ENCODE measurements at regions not wholly inside any gene's neighbourhood (a gene's known extent, or its start where the extent isn't known, plus 50 kb on each side); places are given as distances from the start of the nearest gene placed in this dataset.
"Not testable (repeated sequence)": the region's sequence is repeated elsewhere in the genome, so short reads cannot be mapped to it uniquely, and the experiment has no call there.

DNA sequence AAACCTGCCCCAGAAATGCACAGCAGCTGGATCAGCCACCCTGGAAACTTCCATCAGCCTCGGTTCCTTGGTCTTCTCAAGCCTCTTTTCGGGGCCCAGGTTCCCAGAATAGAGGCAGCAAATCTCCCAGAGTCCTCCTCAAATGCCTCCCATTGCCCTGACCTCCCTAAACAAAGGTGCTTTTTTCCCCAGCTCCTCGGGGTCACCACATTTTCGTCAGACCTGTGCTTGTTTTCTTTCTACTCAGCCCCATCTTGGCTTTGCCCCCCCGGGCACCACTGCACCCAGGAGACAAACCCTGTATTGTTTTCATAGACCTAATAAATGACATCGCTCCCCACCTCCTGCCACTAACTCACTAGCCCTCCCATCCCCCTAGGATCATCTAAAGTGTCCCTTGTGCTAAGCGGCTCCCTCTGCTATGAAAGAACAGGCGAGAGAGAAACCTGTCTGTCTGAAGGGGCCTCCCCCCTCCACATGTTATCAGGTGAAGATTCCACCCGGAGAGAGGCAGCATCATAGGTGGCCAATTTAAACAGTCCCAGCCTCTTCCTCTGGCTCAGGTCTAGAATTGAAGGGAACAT, 451.1 kb downstream of the SOX9 start:
- Mint-ChIP-seq H3K9me3 (no peaks in the 10 kb centered on the region), H3K36me3 (ENCODE audit: low read depth) (no peaks in the 10 kb centered on the region), H3K4me1 (peaks cover 48% of the 10 kb centered on the region), H3K27me3 (ENCODE audit: insufficient read depth) (peaks cover 13% of the 10 kb centered on the region), H3K4me3 (no peak overlapping the region), H3K27ac (no peak overlapping the region)
- H3K27ac ChIP-seq (ENCODE audit: low read depth, low read length) = no peak overlapping the region
- H3K9ac ChIP-seq (ENCODE audit: extremely low read depth, low read length, poor library complexity, severe bottlenecking) = no peak overlapping the region
- H3K4me3 ChIP-seq (ENCODE audit: low read length) = no peak overlapping the region
- no peaks in the 10 kb centered on the region for H3K27me3 ChIP-seq (ENCODE audit: control insufficient read depth, insufficient read depth, low read length, poor library complexity, severe bottlenecking)
- TF ChIP-seq, protein P1, sequence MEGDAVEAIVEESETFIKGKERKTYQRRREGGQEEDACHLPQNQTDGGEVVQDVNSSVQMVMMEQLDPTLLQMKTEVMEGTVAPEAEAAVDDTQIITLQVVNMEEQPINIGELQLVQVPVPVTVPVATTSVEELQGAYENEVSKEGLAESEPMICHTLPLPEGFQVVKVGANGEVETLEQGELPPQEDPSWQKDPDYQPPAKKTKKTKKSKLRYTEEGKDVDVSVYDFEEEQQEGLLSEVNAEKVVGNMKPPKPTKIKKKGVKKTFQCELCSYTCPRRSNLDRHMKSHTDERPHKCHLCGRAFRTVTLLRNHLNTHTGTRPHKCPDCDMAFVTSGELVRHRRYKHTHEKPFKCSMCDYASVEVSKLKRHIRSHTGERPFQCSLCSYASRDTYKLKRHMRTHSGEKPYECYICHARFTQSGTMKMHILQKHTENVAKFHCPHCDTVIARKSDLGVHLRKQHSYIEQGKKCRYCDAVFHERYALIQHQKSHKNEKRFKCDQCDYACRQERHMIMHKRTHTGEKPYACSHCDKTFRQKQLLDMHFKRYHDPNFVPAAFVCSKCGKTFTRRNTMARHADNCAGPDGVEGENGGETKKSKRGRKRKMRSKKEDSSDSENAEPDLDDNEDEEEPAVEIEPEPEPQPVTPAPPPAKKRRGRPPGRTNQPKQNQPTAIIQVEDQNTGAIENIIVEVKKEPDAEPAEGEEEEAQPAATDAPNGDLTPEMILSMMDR (conservative IDR thresholded peaks at IDR 0.05) = no peak
- H3K9me3 ChIP-seq (ENCODE audit: control insufficient read depth, low read length) = no peaks in the 10 kb centered on the region
- WGBS, 2 experiments (ENCODE audit: insufficient coverage in 1 of 2, insufficient read length in 1 of 2) = 74 to 91% methylated on average over 5 to 9 of the region's 9 CpGs
- peaks cover 23% of the 10 kb centered on the region for H3K4me1 ChIP-seq (ENCODE audit: control insufficient read depth, insufficient read depth, low read length)
- H3K36me3 ChIP-seq (ENCODE audit: control insufficient read depth, insufficient read depth, low read length) = no peaks in the 10 kb centered on the region
- DNase-seq = no peak

DNA sequence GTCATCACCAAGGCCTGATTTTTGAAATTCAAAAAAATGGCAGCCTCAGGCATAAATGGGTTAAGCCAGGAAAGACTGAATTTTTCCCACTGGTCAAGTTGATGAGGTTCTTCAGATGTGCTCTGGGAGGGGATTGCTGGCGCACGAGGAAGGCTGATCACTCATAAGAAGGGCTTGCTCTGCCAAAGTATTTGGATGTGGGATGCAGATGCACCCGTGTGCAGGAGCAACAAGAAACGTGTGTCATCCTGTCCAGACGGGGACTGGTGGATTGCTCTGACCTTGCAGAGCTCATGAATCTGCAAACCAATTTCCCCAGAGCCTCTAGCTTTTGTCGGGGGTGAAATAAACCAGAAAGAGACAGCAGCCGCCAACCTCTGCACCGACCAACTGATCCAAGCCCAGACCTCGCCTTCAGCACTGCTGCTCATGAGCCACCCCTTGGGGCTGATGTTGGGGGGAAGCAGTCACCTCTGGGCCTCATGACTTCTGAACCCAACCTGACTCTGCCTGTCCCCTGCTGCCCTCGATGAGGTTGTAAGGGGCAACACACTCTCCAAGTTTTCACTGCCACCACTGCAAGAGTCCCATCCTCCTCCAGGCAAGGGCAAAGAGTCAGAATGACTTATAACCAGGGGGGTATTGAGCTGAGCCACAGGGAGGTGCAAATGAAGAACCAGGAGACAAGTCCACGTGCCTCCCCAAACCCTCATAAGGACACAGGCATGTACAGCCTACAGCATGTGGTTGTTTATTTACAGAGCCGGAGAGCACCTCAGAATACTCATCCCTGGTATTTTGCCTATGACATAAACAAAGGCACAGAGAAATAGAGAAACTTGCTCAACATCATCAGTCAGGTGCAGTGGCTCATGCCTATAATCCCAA, 452.0 kb downstream of the SOX9 start:
- 88 to 89% methylated on average over 7 to 12 of the region's 12 CpGs for WGBS, 2 experiments (ENCODE audit: insufficient coverage in 1 of 2, insufficient read length in 1 of 2)
- H3K27ac Mint-ChIP-seq = no peak overlapping the region
- no peak overlapping the region for H3K4me3 Mint-ChIP-seq
- H3K27me3 Mint-ChIP-seq (ENCODE audit: insufficient read depth) = peaks cover 13% of the 10 kb centered on the region
- H3K9ac ChIP-seq (ENCODE audit: extremely low read depth, low read length, poor library complexity, severe bottlenecking) = no peak overlapping the region
- H3K9me3 ChIP-seq (ENCODE audit: control insufficient read depth, low read length) = no peaks in the 10 kb centered on the region
- H3K36me3 Mint-ChIP-seq (ENCODE audit: low read depth) = no peaks in the 10 kb centered on the region
- no peaks in the 10 kb centered on the region for H3K27me3 ChIP-seq (ENCODE audit: control insufficient read depth, insufficient read depth, low read length, poor library complexity, severe bottlenecking)
- peaks cover 27% of the 10 kb centered on the region for H3K4me1 ChIP-seq (ENCODE audit: control insufficient read depth, insufficient read depth, low read length)
- H3K4me1 Mint-ChIP-seq = peaks cover 48% of the 10 kb centered on the region
- no peaks in the 10 kb centered on the region for H3K9me3 Mint-ChIP-seq
- no peaks in the 10 kb centered on the region for H3K36me3 ChIP-seq (ENCODE audit: control insufficient read depth, insufficient read depth, low read length)
- H3K27ac ChIP-seq (ENCODE audit: low read depth, low read length) = no peak overlapping the region
- DNase-seq = no peak
- H3K4me3 ChIP-seq (ENCODE audit: low read length) = no peak overlapping the region
- TF ChIP-seq, protein P1 (conservative IDR thresholded peaks at IDR 0.05) = no peak

DNA sequence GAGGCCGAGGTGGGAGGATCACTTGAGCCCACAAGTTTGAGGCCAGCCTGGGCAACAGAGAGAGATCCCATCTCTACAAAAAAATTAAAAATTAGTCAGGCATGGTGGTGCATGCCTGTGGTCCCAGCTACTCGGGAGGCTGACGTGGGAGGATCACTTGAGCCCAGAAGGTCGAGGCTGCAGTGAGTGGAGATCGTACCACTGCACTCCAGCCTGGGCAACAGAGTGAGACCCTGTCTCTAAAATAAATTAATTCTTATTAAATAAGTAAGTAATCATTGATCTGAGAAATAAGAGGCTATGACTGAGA, 452.6 kb downstream of the SOX9 start:
- not testable (repeated sequence) for H3K36me3 ChIP-seq (ENCODE audit: control insufficient read depth, insufficient read depth, low read length); DNase-seq; H3K9ac ChIP-seq (ENCODE audit: extremely low read depth, low read length, poor library complexity, severe bottlenecking); H3K27ac ChIP-seq (ENCODE audit: low read depth, low read length); H3K36me3 Mint-ChIP-seq (ENCODE audit: low read depth); H3K4me3 ChIP-seq (ENCODE audit: low read length); H3K27ac Mint-ChIP-seq; H3K9me3 Mint-ChIP-seq; H3K27me3 ChIP-seq (ENCODE audit: control insufficient read depth, insufficient read depth, low read length, poor library complexity, severe bottlenecking); H3K4me3 Mint-ChIP-seq; H3K9me3 ChIP-seq (ENCODE audit: control insufficient read depth, low read length)
- H3K4me1 ChIP-seq (ENCODE audit: control insufficient read depth, insufficient read depth, low read length) = peaks cover 27% of the 10 kb centered on the region
- Mint-ChIP-seq H3K4me1 (peaks cover 48% of the 10 kb centered on the region), H3K27me3 (ENCODE audit: insufficient read depth) (peaks cover 17% of the 10 kb centered on the region)
- 94 to 95% methylated on average over 3 to 5 of the region's 5 CpGs for WGBS, 2 experiments (ENCODE audit: insufficient coverage in 1 of 2, insufficient read length in 1 of 2)

Measured in endodermal cell (in vitro differentiated cells).